ENCODE measurements at regions not wholly inside any gene's neighbourhood (a gene's known extent, or its start where the extent isn't known, plus 50 kb on each side); places are given as distances from the start of the nearest gene placed in this dataset.
"Not testable (repeated sequence)": the region's sequence is repeated elsewhere in the genome, so short reads cannot be mapped to it uniquely, and the experiment has no call there.

GRCh38 chr1:157351800-157352199, 200.5 kb downstream of the FCRL5 start:
- H3K27ac ChIP-seq (ENCODE audit: low read length); H3K27ac Mint-ChIP-seq; DNase-seq; ATAC-seq (replicated peaks in 1 of 4); H3K36me3 ChIP-seq (ENCODE audit: control insufficient read depth in 2 of 2, extremely low read depth in 1 of 2, insufficient read depth in 1 of 2, low read length in 1 of 2); H3K9me3 ChIP-seq; H3K4me3 Mint-ChIP-seq; H3K4me1 ChIP-seq (ENCODE audit: control insufficient read depth in 1 of 2, extremely low read depth in 1 of 2, insufficient read depth in 2 of 2, low read length in 2 of 2); H3K4me1 Mint-ChIP-seq; POLR2A ChIA-PET; H3K36me3 Mint-ChIP-seq; H3K4me3 ChIP-seq (ENCODE audit: control insufficient read depth in 1 of 2, extremely low read depth in 1 of 2, low read length in 1 of 2); CTCF ChIA-PET; H3K9me3 Mint-ChIP-seq: not testable (repeated sequence)
- H3K27me3 ChIP-seq (replicated peaks in 1 of 2; ENCODE audit: control insufficient read depth in 2 of 2, extremely low read depth in 1 of 2, insufficient read depth in 2 of 2, low read length in 1 of 2) = peaks cover 0 to 20% of the 10 kb centered on the region in 2 experiments
- no CpG with 5 or more reads among the region's 2 CpGs for WGBS (ENCODE audit: insufficient coverage)
- H3K27me3 Mint-ChIP-seq = peaks cover 27 to 39% of the 10 kb centered on the region in 2 donors

DNA sequence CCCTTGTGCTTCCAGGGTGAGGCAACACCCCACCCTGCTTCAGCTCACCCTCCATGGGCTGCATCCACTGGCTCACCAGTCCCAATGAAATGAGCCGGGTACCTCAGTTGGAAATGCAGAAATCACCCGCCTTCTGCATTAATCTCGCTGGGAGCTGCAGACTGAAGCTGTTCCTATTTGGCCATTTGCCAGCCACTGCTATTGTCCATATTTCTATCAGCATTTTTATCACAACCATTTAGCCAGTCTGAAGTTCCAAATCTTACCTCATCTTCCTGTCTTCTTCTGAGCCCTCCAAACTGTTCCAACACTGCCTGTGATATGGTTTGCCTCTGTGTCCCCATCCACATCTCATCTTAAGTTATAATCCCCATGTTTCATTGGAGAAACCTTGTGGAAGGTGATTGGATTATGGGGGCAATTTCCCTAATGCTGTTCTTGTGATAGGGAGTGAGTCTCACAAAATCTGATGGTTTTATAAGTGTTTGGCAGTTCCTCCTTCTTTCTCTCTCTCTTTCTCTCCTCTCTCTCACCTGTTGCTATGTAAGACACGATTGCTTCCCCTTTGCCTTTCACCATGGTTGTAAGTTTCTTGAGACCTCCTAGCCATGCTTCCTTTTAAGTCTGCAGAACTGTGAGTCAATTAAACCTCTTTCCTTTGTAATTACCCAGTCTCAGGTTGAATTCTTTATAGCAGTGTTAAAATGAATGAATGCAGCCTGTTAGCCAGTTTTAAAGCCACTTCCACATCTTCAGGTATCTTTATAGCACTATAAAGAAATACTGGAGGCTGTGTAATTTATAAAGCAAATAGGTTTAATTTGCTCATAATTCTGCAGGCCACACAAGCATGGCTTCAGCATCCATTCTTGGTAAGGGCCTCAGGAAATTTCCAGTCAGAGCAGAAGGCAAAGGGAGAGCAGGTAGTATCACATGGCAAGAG, 203.5 kb downstream of the FCRL5 start:
- Mint-ChIP-seq H3K4me1 (no peaks in the 10 kb centered on the region), H3K9me3 (peaks cover 0 to 10% (median 7%) of the 10 kb centered on the region in 3 donors), H3K36me3 (no peaks in the 10 kb centered on the region), H3K4me3 (no peak overlapping the region), H3K27me3 (peaks cover 44 to 57% of the 10 kb centered on the region in 2 donors), H3K27ac (no peak overlapping the region)
- H3K27me3 ChIP-seq (replicated peaks in 1 of 2; ENCODE audit: control insufficient read depth in 2 of 2, extremely low read depth in 1 of 2, insufficient read depth in 2 of 2, low read length in 1 of 2) = peaks cover 0 to 20% of the 10 kb centered on the region in 2 experiments
- no peak for ATAC-seq (replicated peaks in 1 of 4)
- H3K36me3 ChIP-seq (ENCODE audit: control insufficient read depth in 2 of 2, extremely low read depth in 1 of 2, insufficient read depth in 1 of 2, low read length in 1 of 2) = no peaks in the 10 kb centered on the region
- CTCF ChIA-PET = no interaction called here
- no peak overlapping the region for H3K27ac ChIP-seq (ENCODE audit: low read length)
- WGBS (ENCODE audit: insufficient coverage) = 73% methylated on average over 3 of the region's 4 CpGs
- no peak for DNase-seq
- POLR2A ChIA-PET = no interaction called here
- no peak overlapping the region for H3K4me3 ChIP-seq (ENCODE audit: control insufficient read depth in 1 of 2, extremely low read depth in 1 of 2, low read length in 1 of 2)
- no peaks in the 10 kb centered on the region for H3K4me1 ChIP-seq (ENCODE audit: control insufficient read depth in 1 of 2, extremely low read depth in 1 of 2, insufficient read depth in 2 of 2, low read length in 2 of 2)
- no peaks in the 10 kb centered on the region for H3K9me3 ChIP-seq

DNA sequence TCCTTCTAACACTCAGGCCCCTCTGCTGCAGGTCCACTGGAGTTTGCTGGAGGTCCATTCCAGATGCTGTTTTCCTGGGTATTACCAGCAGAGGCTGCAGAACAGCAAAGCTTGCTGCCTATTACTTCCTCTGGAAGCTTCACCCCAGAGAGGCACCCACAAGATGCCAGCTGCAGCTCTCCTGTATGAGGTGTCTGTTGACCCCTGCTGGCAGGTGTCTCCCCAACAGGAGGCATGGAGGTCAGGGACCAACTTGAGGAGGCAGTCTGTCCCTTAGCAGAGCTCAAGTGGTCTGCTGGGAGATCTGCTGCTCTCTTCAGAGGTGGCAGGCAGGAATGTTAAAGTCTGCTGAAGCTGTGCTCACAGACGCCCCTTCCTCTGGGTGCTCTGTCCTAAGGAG, 204.8 kb downstream of the FCRL5 start:
- POLR2A ChIA-PET = no interaction called here

DNA sequence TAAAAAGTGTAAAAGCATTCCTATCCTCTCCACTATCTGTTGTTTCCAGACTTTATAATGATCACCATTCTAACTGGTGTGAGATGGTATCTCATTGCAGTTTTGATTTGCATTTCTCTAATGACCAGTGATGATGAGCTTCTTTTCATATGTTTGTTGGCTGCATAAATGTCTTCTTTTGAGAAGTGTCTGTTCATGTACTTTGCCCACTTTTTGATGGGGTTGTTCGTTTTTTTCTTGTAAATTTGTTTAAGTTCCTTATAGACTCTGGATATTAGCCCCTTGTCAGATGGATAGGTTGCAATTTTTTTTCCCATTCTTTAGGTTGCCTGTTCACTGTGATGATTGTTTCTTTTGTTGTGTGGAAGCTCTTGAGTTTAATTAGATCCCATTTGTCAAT, 199.6 kb upstream of the ETV3 start:
- H3K4me3 ChIP-seq (ENCODE audit: control insufficient read depth in 1 of 2, extremely low read depth in 1 of 2, low read length in 1 of 2); H3K36me3 Mint-ChIP-seq; ATAC-seq (replicated peaks in 1 of 4); H3K9me3 ChIP-seq; H3K4me3 Mint-ChIP-seq; DNase-seq; H3K36me3 ChIP-seq (ENCODE audit: control insufficient read depth in 2 of 2, extremely low read depth in 1 of 2, insufficient read depth in 1 of 2, low read length in 1 of 2); H3K4me1 Mint-ChIP-seq; POLR2A ChIA-PET; H3K27ac ChIP-seq (ENCODE audit: low read length); H3K27me3 ChIP-seq (replicated peaks in 1 of 2; ENCODE audit: control insufficient read depth in 2 of 2, extremely low read depth in 1 of 2, insufficient read depth in 2 of 2, low read length in 1 of 2); H3K9me3 Mint-ChIP-seq; H3K27ac Mint-ChIP-seq; CTCF ChIA-PET; H3K4me1 ChIP-seq (ENCODE audit: control insufficient read depth in 1 of 2, extremely low read depth in 1 of 2, insufficient read depth in 2 of 2, low read length in 2 of 2): not testable (repeated sequence)
- WGBS (ENCODE audit: insufficient coverage) = no CpG with 5 or more reads among the region's 1 CpG
- H3K27me3 Mint-ChIP-seq = peaks cover 19 to 27% of the 10 kb centered on the region in 2 donors

More for the DNA sequence above, 204.8 kb downstream of the FCRL5 start:
- H3K27me3 ChIP-seq (replicated peaks in 1 of 2; ENCODE audit: control insufficient read depth in 2 of 2, extremely low read depth in 1 of 2, insufficient read depth in 2 of 2, low read length in 1 of 2) = peaks cover 0 to 20% of the 10 kb centered on the region in 2 experiments
- H3K36me3 Mint-ChIP-seq = no peaks in the 10 kb centered on the region
- H3K27me3 Mint-ChIP-seq = peaks cover 44 to 57% of the 10 kb centered on the region in 2 donors
- H3K9me3 ChIP-seq = no peaks in the 10 kb centered on the region
- H3K9me3 Mint-ChIP-seq = peaks cover 0 to 10% (median 7%) of the 10 kb centered on the region in 3 donors
- no peak overlapping the region for H3K4me3 Mint-ChIP-seq
- WGBS (ENCODE audit: insufficient coverage) = 67% methylated on average over 1 of the region's 1 CpG
- CTCF ChIA-PET = no interaction called here
- no peak overlapping the region for H3K4me3 ChIP-seq (ENCODE audit: control insufficient read depth in 1 of 2, extremely low read depth in 1 of 2, low read length in 1 of 2)
- H3K27ac Mint-ChIP-seq = no peak overlapping the region
- H3K4me1 Mint-ChIP-seq = no peaks in the 10 kb centered on the region
- H3K36me3 ChIP-seq (ENCODE audit: control insufficient read depth in 2 of 2, extremely low read depth in 1 of 2, insufficient read depth in 1 of 2, low read length in 1 of 2) = no peaks in the 10 kb centered on the region
- no peak for ATAC-seq (replicated peaks in 1 of 4)
- no peak for DNase-seq
- no peaks in the 10 kb centered on the region for H3K4me1 ChIP-seq (ENCODE audit: control insufficient read depth in 1 of 2, extremely low read depth in 1 of 2, insufficient read depth in 2 of 2, low read length in 2 of 2)
- no peak overlapping the region for H3K27ac ChIP-seq (ENCODE audit: low read length)

GRCh38 chr1:157335056-157335455, 196.9 kb upstream of the ETV3 start:
- H3K4me1 Mint-ChIP-seq = no peaks in the 10 kb centered on the region
- no peak overlapping the region for H3K27ac Mint-ChIP-seq
- Histone ChIP-seq H3K27ac (ENCODE audit: low read length) (no peak overlapping the region), H3K36me3 (ENCODE audit: control insufficient read depth in 2 of 2, extremely low read depth in 1 of 2, insufficient read depth in 1 of 2, low read length in 1 of 2) (no peaks in the 10 kb centered on the region), H3K4me1 (ENCODE audit: control insufficient read depth in 1 of 2, extremely low read depth in 1 of 2, insufficient read depth in 2 of 2, low read length in 2 of 2) (no peaks in the 10 kb centered on the region), H3K4me3 (ENCODE audit: control insufficient read depth in 1 of 2, extremely low read depth in 1 of 2, low read length in 1 of 2) (no peak overlapping the region), H3K9me3 (no peaks in the 10 kb centered on the region), H3K27me3 (replicated peaks in 1 of 2; ENCODE audit: control insufficient read depth in 2 of 2, extremely low read depth in 1 of 2, insufficient read depth in 2 of 2, low read length in 1 of 2) (no peaks in the 10 kb centered on the region)
- ATAC-seq (replicated peaks in 1 of 4) (no peak), DNase-seq (no peak)
- no peak overlapping the region for H3K4me3 Mint-ChIP-seq
- WGBS (ENCODE audit: insufficient coverage) = no CpG with 5 or more reads among the region's 2 CpGs
- CTCF ChIA-PET = no interaction called here
- H3K27me3 Mint-ChIP-seq = peaks cover 20 to 30% of the 10 kb centered on the region in 2 donors
- peaks cover 0 to 12% (median 0%) of the 10 kb centered on the region in 3 donors for H3K9me3 Mint-ChIP-seq
- H3K36me3 Mint-ChIP-seq = no peaks in the 10 kb centered on the region
- POLR2A ChIA-PET = no interaction called here

DNA sequence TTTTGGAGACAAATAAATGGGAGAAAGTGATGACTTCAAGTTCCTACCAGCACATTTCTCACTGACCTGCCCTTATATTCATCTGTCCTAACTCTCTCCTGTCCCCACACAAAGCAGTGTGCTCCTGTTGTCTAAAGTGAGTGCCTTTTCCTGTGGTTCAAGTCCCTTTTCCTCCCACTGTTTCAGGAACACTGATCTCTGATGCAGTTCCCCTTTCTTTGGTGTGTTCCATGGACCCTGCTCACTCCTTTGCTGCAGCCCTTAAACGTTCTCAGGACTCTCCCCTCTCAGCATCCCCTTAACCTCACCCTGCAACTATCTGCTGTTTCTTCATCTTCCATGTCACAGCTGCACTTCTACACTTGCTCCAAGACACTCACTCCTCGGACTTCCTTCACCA, 195.8 kb upstream of the ETV3 start:
- Histone ChIP-seq H3K36me3 (ENCODE audit: control insufficient read depth in 2 of 2, extremely low read depth in 1 of 2, insufficient read depth in 1 of 2, low read length in 1 of 2) (no peaks in the 10 kb centered on the region), H3K9me3 (no peaks in the 10 kb centered on the region), H3K4me3 (ENCODE audit: control insufficient read depth in 1 of 2, extremely low read depth in 1 of 2, low read length in 1 of 2) (no peak overlapping the region), H3K27ac (ENCODE audit: low read length) (no peak overlapping the region), H3K4me1 (ENCODE audit: control insufficient read depth in 1 of 2, extremely low read depth in 1 of 2, insufficient read depth in 2 of 2, low read length in 2 of 2) (no peaks in the 10 kb centered on the region), H3K27me3 (replicated peaks in 1 of 2; ENCODE audit: control insufficient read depth in 2 of 2, extremely low read depth in 1 of 2, insufficient read depth in 2 of 2, low read length in 1 of 2) (no peaks in the 10 kb centered on the region)
- H3K27ac Mint-ChIP-seq = no peak overlapping the region
- DNase-seq (no peak), ATAC-seq (replicated peaks in 1 of 4) (no peak)
- peaks cover 0 to 14% (median 0%) of the 10 kb centered on the region in 3 donors for H3K9me3 Mint-ChIP-seq
- H3K27me3 Mint-ChIP-seq = peaks cover 20 to 25% of the 10 kb centered on the region in 2 donors
- 33% methylated on average over 2 of the region's 2 CpGs for WGBS (ENCODE audit: insufficient coverage)
- no peaks in the 10 kb centered on the region for H3K4me1 Mint-ChIP-seq
- CTCF ChIA-PET = no interaction called here
- H3K4me3 Mint-ChIP-seq = no peak overlapping the region
- H3K36me3 Mint-ChIP-seq = no peaks in the 10 kb centered on the region
- POLR2A ChIA-PET = no interaction called here

Data from T-cell (primary cell).